Keratinocyte (primary cell): ENCODE measurements at regions not wholly inside any gene's neighbourhood (a gene's known extent, or its start where the extent isn't known, plus 50 kb on each side); places are given as distances from the start of the nearest gene placed in this dataset.

Experiments
- EZH2 ChIP-seq: IDR thresholded peaks from one replicate; pipeline ENCODE4 v1.6.1; 2012; ENCODE audit warnings: inconsistent platforms, mild to moderate bottlenecking, low read length, moderate library complexity
- TF ChIP-seq, protein P1 (sequence below), 3 experiments: IDR thresholded peaks in 1 of 3; conservative IDR thresholded peaks in 1 of 3; optimal IDR thresholded peaks in 1 of 3; 2 replicates in 2 of 3; 3 replicates in 1 of 3; pipeline versions ENCODE3 to v1.5.1; 2011; ENCODE audit warnings: low read length in 3 of 3, mild to moderate bottlenecking in 3 of 3, moderate library complexity in 2 of 3, control low read depth in 1 of 3, inconsistent platforms in 1 of 3; ENCODE audit not compliant: insufficient read depth in 2 of 3; ENCODE audit errors: extremely low read depth in 1 of 3

DNA sequence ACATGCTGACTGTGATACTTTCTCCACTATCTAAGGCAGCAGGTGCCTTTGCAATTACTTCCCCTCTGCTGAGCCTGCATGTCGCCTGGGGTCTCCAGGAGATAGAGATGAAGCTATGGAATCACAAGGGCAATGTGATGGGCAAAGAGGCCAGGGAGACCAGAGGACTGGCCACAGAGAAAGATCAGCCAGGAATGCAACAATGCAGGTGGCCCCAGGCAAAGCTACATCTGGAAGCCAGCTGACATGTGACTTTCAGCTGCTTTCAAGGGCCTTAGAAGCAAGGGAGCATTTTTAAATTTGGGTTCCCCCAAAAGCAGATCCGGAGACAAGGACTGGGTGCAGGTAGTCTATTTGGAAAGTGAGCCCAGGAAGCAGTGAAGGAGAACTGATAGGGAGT lies 107.9 kb upstream of the SRSF6 start:
- TF ChIP-seq, protein P1, sequence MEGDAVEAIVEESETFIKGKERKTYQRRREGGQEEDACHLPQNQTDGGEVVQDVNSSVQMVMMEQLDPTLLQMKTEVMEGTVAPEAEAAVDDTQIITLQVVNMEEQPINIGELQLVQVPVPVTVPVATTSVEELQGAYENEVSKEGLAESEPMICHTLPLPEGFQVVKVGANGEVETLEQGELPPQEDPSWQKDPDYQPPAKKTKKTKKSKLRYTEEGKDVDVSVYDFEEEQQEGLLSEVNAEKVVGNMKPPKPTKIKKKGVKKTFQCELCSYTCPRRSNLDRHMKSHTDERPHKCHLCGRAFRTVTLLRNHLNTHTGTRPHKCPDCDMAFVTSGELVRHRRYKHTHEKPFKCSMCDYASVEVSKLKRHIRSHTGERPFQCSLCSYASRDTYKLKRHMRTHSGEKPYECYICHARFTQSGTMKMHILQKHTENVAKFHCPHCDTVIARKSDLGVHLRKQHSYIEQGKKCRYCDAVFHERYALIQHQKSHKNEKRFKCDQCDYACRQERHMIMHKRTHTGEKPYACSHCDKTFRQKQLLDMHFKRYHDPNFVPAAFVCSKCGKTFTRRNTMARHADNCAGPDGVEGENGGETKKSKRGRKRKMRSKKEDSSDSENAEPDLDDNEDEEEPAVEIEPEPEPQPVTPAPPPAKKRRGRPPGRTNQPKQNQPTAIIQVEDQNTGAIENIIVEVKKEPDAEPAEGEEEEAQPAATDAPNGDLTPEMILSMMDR (optimal IDR thresholded peaks at IDR 0.05 in 1 of 3, IDR thresholded peaks at IDR 0.05 in 1 of 3, conservative IDR thresholded peaks at IDR 0.05 in 1 of 3; ENCODE audit: extremely low read depth in 1 of 3, insufficient read depth in 2 of 3, low read length in 3 of 3), result no peak
- TF ChIP-seq EZH2, result no peak
